ENCODE measurements at regions not wholly inside any gene's neighbourhood (a gene's known extent, or its start where the extent isn't known, plus 50 kb on each side); places are given as distances from the start of the nearest gene placed in this dataset.
"Not testable (repeated sequence)": the region's sequence is repeated elsewhere in the genome, so short reads cannot be mapped to it uniquely, and the experiment has no call there.

DNA sequence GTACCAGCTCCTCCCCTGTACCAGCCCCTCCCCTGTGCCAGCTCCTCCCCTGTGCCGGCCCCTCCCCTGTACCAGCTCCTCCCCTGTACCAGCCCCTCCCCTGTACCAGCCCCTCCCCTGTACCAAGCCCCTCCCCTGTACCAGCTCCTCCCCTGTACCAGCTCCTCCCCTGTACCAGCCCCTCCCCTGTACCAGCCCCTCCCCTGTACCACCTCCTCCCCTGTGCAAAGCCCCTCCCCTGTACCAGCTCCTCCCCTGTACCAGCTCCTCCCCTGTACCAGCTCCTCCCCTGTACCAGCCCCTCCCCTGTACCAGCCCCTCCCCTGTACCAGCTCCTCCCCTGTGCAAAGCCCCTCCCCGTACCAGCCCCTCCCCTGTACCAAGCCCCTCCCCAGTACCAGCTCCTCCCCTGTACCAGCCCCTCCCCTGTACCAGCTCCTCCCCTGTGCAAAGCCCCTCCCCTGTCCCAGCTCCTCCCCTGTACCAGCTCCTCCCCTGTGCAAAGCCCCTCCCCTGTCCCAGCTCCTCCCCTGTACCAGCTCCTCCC, 113.5 kb downstream of the METRNL start:
- not testable (repeated sequence) for TF ChIP-seq EZH2 (IDR thresholded peaks at IDR 0.05; ENCODE audit: borderline replicate concordance, low read depth, low read length, poor library complexity, severe bottlenecking)
- TF ChIP-seq, protein P1, sequence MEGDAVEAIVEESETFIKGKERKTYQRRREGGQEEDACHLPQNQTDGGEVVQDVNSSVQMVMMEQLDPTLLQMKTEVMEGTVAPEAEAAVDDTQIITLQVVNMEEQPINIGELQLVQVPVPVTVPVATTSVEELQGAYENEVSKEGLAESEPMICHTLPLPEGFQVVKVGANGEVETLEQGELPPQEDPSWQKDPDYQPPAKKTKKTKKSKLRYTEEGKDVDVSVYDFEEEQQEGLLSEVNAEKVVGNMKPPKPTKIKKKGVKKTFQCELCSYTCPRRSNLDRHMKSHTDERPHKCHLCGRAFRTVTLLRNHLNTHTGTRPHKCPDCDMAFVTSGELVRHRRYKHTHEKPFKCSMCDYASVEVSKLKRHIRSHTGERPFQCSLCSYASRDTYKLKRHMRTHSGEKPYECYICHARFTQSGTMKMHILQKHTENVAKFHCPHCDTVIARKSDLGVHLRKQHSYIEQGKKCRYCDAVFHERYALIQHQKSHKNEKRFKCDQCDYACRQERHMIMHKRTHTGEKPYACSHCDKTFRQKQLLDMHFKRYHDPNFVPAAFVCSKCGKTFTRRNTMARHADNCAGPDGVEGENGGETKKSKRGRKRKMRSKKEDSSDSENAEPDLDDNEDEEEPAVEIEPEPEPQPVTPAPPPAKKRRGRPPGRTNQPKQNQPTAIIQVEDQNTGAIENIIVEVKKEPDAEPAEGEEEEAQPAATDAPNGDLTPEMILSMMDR (conservative IDR thresholded peaks at IDR 0.05; ENCODE audit: low read depth, low read length), result not testable (repeated sequence)

All from A673 (cell line).